Activated CD4-positive, alpha-beta T cell treated with anti-CD3 and anti-CD28 coated beads, Interleukin-2, amount 50 U/mL, for 16 hours (primary cell): ENCODE measurements at regions not wholly inside any gene's neighbourhood (a gene's known extent, or its start where the extent isn't known, plus 50 kb on each side); places are given as distances from the start of the nearest gene placed in this dataset.

Experiments
- DNase-seq: peaks from one replicate; pipeline ENCODE4 v3.0.0-alpha.2; 2020

DNA sequence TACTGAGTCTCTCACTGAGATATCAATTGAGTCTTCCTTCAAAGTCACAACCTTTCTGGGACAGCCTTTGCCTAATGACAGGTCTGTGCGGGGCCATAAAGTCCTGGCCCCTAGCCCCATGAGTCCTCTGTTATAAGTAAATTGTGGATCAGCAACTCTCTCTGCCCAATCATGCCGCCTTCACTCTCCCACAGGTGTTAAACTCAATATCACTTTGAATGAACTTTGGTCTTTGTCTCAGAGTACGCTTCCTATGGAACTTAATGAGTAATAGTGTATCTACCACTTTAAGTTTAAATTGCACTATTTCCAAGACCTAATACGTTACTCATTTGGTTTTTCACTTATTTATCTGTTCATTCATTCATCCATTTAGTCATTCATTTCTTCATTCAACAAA is 826.4 kb downstream of the TUSC7 start:
- no peak for DNase-seq

DNA sequence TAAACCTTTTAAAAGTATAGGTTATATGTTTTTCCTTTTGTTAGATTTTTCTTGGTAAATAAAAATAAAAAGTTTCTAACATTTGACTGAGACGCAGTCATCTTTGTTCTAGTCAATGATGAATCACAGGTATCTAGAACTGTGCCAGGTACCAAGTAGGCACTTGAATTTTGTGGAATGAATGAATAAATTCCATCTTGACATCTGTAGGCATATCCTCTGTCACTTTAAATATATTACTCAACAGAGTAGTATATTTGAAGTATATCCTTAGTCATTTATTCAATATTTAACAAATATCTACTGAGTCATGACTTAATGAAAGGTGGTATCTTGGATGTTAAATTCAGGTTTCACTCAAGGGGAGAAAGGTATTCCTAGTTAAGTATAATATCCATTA is 828.4 kb downstream of the TUSC7 start:
- no peak for DNase-seq

GRCh38 chr3:117539729-117540128 is 830.1 kb downstream of the TUSC7 start:
- no peak for DNase-seq

DNA sequence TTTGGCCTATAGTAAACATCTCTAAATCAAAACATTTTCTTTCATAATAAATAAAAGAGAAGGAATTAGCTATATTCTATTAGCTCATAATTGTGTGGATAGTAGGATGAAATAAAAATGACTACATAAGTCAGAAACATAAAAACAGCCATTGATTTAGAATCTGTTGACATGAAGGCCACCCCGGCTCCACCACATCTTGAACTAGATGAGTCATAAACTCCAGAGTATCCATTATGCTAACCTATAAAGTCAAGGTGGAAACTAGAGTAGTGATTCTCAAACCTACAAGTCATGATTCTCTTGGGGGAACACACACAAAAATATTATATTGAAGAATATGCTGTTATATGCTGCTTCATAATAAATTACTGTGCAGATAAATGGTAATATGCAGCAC is 831.0 kb downstream of the TUSC7 start:
- no peak for DNase-seq

GRCh38 chr3:117541721-117542120 is 832.1 kb downstream of the TUSC7 start:
- no peak for DNase-seq

DNA sequence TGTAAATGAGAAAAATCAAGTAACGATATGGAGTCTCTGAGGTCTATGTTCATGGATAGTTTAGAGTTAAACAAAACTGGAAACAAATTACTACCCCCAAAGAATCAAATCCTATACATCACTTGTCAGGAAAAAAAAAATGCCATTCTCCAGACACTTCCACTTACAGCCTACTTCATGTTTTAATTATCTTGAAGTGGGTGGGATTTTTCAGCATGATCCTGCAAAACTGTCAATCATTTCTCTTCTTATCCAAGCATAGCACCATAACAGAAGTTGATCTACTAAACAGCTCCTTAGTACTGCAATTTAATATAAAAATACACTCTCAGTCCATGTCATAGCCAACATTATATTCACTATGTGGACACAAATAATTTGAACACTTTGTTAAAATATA is 833.9 kb downstream of the TUSC7 start:
- no peak for DNase-seq

- DNase-seq: no peak
These were observed 835.9 kb downstream of the TUSC7 start for GRCh38 chr3:117545484-117545883.

GRCh38 chr3:117547956-117548550 is 838.5 kb downstream of the TUSC7 start:
- no peak for DNase-seq

DNA sequence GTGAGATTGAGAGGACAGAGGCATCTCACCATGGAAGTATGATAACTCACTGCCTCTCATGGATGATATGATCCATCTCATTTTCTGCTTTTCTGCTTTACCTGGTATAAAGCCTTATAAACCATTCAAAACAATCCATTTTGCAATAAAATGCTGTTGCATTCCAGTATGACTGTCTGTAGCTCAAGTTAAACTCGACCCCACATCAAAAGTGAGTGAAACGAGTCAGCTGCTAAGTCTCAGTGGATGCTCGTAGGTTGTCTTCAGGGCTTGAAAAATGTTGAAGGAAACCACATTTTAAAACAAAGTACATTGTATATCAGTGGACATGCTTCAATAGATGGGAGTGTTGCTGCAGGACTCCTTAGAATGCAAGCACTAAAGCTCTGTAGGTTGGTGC is 839.0 kb downstream of the TUSC7 start:
- DNase-seq: no peak

DNA sequence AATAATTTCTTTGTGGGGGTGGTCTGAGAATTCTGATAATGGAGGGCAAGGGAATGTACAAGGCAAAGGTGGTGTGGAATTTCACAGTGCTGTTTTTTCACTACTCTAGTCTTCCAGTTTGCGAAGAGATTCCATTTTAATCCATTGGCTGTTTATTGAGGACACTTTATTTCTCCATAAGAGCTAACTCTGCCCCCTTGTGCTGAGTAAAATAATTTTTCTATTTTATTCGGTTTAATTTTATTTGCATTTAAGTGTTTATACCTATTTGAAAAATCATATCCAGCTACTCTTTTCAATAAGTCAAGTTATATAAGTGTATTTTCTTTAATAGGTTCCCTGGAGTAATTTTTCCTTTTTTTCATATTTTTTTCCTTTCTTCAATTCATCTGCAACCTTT is 840.1 kb downstream of the TUSC7 start:
- no peak for DNase-seq

GRCh38 chr3:117550766-117551165 is 841.2 kb downstream of the TUSC7 start:
- no peak for DNase-seq

DNA sequence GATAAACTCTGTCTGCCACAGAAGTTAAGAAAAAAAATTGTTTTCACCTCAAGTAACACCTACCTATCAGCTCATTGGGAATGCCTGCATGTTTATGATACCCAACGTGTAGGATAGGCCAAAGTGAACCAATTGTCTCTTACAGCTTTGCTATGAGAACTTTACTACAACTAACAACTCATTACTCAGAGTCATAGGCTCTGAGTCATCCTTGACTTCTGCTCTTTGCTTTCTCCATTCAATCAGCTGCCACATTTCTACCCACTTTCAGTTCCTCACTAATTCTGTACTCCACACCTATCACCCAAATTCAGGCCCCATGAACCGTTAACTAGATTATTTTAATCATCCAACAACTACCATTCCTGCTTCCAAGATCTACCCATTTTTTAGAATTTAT is 843.9 kb downstream of the TUSC7 start:
- DNase-seq: no peak

- no peak for DNase-seq
These were observed 847.2 kb downstream of the TUSC7 start for GRCh38 chr3:117556646-117557407.

DNA sequence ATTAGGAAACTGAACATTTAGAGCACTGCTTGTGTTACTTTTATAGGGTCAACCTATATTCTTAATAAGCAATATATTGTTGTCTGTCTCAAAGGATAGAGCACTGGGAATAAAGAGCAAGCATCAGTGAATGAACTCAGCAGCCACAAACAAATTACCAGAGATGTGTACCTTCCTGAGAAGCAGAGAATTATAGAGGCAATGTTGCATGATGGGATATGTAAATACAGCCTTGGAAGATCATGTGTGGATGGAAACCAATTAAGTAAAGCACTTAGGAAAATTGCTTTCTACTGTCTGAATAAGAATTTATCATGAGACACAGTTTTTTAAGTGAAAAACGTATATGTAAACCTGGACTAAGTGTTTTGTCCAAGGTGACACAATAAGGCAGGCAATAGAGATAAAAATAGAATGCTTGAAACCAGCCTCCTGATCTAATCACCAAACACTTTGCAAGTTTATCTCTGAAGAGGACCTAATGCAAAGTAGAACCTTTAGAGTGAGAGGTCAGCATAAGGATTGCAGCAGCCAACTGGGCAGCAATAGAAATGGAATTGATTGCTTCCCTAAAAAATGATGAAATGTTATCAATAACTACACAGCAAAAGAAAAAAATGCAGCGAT is 848.0 kb downstream of the TUSC7 start:
- no peak for DNase-seq

DNA sequence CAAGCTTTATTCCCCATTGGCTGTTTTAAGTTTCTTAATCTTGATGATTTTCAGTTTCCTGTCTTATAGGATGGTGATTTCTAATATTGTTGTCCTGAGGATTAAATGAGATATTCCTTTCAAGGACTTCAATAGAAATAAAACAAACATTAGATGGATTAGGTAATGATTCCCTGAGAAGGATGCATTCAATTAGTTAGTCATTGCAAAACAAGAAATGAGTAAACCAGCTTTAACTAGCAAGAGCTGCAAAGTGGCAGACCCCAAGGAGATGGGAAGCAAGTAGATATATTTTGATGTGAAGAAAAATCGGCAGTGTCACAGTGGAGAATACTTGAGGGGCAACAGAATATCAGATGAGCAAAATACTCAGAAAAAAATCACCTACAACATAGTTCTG is 849.1 kb downstream of the TUSC7 start:
- no peak for DNase-seq

- DNase-seq: no peak
These were observed 852.4 kb downstream of the TUSC7 start for GRCh38 chr3:117562000-117562399.

- DNase-seq: no peak
These were observed 853.5 kb downstream of the TUSC7 start for GRCh38 chr3:117563063-117563462.

DNA sequence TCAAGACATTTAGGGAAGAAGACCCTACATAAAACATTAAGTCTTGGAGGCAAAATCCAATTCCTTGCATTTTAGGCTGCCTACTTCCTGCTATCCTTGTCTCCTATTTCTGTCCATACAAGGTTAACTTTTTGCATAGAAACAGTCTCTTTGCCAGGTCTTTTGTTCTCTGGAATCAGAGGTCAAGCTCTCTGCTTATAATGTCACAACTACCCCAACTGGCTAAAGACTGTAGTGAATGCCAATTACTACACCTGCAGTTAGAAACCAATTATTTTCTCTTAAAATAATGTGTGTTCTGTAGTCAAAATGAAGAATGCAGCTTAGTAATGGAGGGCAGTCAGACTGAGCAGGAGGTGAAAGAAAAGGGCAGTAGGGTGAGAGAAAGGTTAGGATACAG is 856.2 kb downstream of the TUSC7 start:
- DNase-seq: no peak

GRCh38 chr3:117566926-117567325 is 857.3 kb downstream of the TUSC7 start:
- no peak for DNase-seq

- DNase-seq: no peak
These were observed 857.8 kb downstream of the TUSC7 start for GRCh38 chr3:117567382-117567781.

- DNase-seq: no peak
These were observed 858.3 kb downstream of the TUSC7 start for GRCh38 chr3:117567906-117568305.

- no peak for DNase-seq
These were observed 863.2 kb downstream of the TUSC7 start for GRCh38 chr3:117572786-117573185.

DNA sequence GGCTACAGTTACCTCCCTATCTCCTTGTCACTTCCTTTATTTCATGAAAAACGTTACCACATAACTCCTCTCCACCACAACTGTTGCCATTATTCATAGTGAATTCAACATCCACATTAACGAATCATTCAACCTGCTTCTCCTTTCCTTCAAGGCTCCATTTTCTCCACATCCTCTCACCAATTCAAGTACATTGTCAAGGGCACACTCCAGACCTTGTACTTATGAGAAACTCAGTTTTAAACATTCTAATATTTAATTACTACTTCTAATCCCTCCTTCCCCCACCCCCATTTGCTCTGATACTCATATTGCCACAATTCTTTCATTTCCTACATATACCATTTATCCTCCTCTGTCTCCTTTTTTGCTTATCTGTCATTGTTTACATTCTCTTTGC is 871.2 kb downstream of the TUSC7 start:
- DNase-seq: no peak

- no peak for DNase-seq
These were observed 876.6 kb downstream of the TUSC7 start for GRCh38 chr3:117586161-117586560.

DNA sequence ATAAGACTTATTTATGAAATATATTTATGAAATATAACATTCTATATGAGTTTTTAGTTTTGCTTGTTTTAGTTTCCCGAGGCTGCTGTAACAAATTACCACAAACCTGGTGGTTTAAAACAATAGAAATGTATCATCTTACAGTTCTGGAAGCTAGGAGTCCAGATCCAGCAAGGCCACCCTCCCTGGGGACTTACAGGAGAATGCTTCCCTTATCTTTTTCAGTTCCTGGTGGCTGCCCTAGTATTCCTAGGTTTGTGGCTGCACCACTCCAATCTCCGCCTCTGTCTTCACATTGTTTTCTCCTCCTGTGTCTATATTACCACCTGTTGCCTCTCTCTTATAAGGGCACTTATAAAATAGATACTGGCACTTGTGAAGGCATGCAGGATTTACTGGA is 877.8 kb downstream of the TUSC7 start:
- DNase-seq: no peak
